Upper lobe of right lung (tissue), 1 donor: ENCODE measurements at regions not wholly inside any gene's neighbourhood (a gene's known extent, or its start where the extent isn't known, plus 50 kb on each side); places are given as distances from the start of the nearest gene placed in this dataset.

Experiments used
- ATAC-seq: fragments of 200-7000 bp; cut with Tn5 transposase; one replicate; pipeline ENCODE4 v1.9.1; 2020; ENCODE audit warnings: mild to moderate bottlenecking, moderate library complexity
- DNase-seq: peaks from one replicate; pipeline ENCODE4 v3.0.0-alpha.2; 2020
- H3K27ac ChIP-seq: fragments of 200-600 bp; one replicate; pipeline ENCODE4 v1.8.0; 2022
- H3K27me3 ChIP-seq: fragments of 200-600 bp; one replicate; pipeline ENCODE4 v1.8.0; 2022; ENCODE audit warnings: mild to moderate bottlenecking
- H3K36me3 ChIP-seq: fragments of 200-600 bp; one replicate; pipeline ENCODE4 v1.8.0; 2022
- H3K4me1 ChIP-seq: fragments of 200-600 bp; one replicate; pipeline ENCODE4 v1.8.0; 2022
- H3K4me3 ChIP-seq: fragments of 200-600 bp; one replicate; pipeline ENCODE4 v1.8.0; 2022; ENCODE audit warnings: mild to moderate bottlenecking
- H3K9me3 ChIP-seq: fragments of 200-600 bp; one replicate; pipeline ENCODE4 v1.8.0; 2022
- CTCF ChIP-seq: fragments of 200-600 bp; IDR thresholded peaks from one replicate; pipeline ENCODE4 v1.8.0; 2022; ENCODE audit warnings: antibody characterized with exemption
- intact Hi-C: fragments of 100-400 bp; cut with DNase I; formaldehyde crosslinking; loops from one replicate; pipeline ENCODE4 v1.11.0; 2022
- donor health status: DM: no; HTN: yes; CAD: no; lungs with severe emphysema.

GRCh38 chr20:47865912-47866311 lies 80.6 kb upstream of the SULF2 start:
- peaks cover 11% of the 10 kb centered on the region for H3K27me3 ChIP-seq
- intact Hi-C loops, result no loop called here
- no peak overlapping the region for H3K27ac ChIP-seq
- H3K4me1 ChIP-seq, result no peaks in the 10 kb centered on the region
- no peaks in the 10 kb centered on the region for H3K9me3 ChIP-seq
- DNase-seq (no peak), ATAC-seq (no peak)
- no peak overlapping the region for H3K4me3 ChIP-seq
- no peak for TF ChIP-seq CTCF
- no peaks in the 10 kb centered on the region for H3K36me3 ChIP-seq

- no peak for TF ChIP-seq CTCF
- no peaks in the 10 kb centered on the region for H3K9me3 ChIP-seq
- no peak overlapping the region for H3K4me3 ChIP-seq
- ATAC-seq (no peak), DNase-seq (no peak)
- no peaks in the 10 kb centered on the region for H3K4me1 ChIP-seq
- intact Hi-C loops, result no loop called here
- H3K27ac ChIP-seq, result no peak overlapping the region
- H3K36me3 ChIP-seq, result no peaks in the 10 kb centered on the region
- peaks cover 10% of the 10 kb centered on the region for H3K27me3 ChIP-seq
These were observed 80.2 kb upstream of the SULF2 start for GRCh38 chr20:47865451-47865850.

- no peak overlapping the region for H3K27ac ChIP-seq
- no peaks in the 10 kb centered on the region for H3K4me1 ChIP-seq
- H3K4me3 ChIP-seq, result no peak overlapping the region
- intact Hi-C loops, result no loop called here
- no peaks in the 10 kb centered on the region for H3K36me3 ChIP-seq
- no peaks in the 10 kb centered on the region for H3K27me3 ChIP-seq
- DNase-seq (no peak), ATAC-seq (no peak)
- H3K9me3 ChIP-seq, result no peaks in the 10 kb centered on the region
- no peak for TF ChIP-seq CTCF
These were observed 78.7 kb upstream of the SULF2 start for GRCh38 chr20:47863981-47864380.

- ATAC-seq (no peak), DNase-seq (no peak)
- no peaks in the 10 kb centered on the region for H3K27me3 ChIP-seq
- no peaks in the 10 kb centered on the region for H3K36me3 ChIP-seq
- no peaks in the 10 kb centered on the region for H3K4me1 ChIP-seq
- intact Hi-C loops, result no loop called here
- H3K9me3 ChIP-seq, result no peaks in the 10 kb centered on the region
- H3K27ac ChIP-seq, result no peak overlapping the region
- H3K4me3 ChIP-seq, result no peak overlapping the region
- no peak for TF ChIP-seq CTCF
These were observed 78.2 kb upstream of the SULF2 start for GRCh38 chr20:47863315-47863965.

- Histone ChIP-seq H3K27ac (no peak overlapping the region), H3K27me3 (no peaks in the 10 kb centered on the region), H3K9me3 (no peaks in the 10 kb centered on the region), H3K4me3 (no peak overlapping the region), H3K4me1 (no peaks in the 10 kb centered on the region), H3K36me3 (no peaks in the 10 kb centered on the region)
- ATAC-seq, result no peak
- intact Hi-C loops, result no loop called here
- DNase-seq, result no peak
- TF ChIP-seq CTCF, result no peak
These were observed 77.4 kb upstream of the SULF2 start for GRCh38 chr20:47862574-47863240.
